ENCODE measurements at regions not wholly inside any gene's neighbourhood (a gene's known extent, or its start where the extent isn't known, plus 50 kb on each side); places are given as distances from the start of the nearest gene placed in this dataset.
A peak's percentile ranks its signal among the peaks of the same experiment; 100 is the strongest.

GRCh38 chr18:70454704-70455322, 166.0 kb downstream of the SOCS6 start:
- Mint-ChIP-seq H3K36me3 (no peaks in the 10 kb centered on the region), H3K9me3 (no peaks in the 10 kb centered on the region), H3K27ac (no peak overlapping the region), H3K4me3 (no peak overlapping the region), H3K4me1 (peaks cover 19% of the 10 kb centered on the region), H3K27me3 (ENCODE audit: insufficient read depth, low read depth) (peaks cover 6% of the 10 kb centered on the region)
- no peaks in the 10 kb centered on the region for H3K36me3 ChIP-seq
- H2AFZ ChIP-seq (replicated peaks), result no peak overlapping the region
- H3K9ac ChIP-seq, result no peak overlapping the region
- H3K79me2 ChIP-seq (ENCODE audit: low read depth), result no peaks in the 10 kb centered on the region
- peak; percentile 71 for DNase-seq (ENCODE audit: low spot score)
- H3K27ac ChIP-seq, result no peak overlapping the region
- TF ChIP-seq EZH2phosphoT487 (IDR thresholded peaks at IDR 0.05), result no peak
- no peak for TF ChIP-seq EZH2 (IDR thresholded peaks at IDR 0.05)
- TF ChIP-seq CTCF (IDR thresholded peaks at IDR 0.05), result peak; percentile 92
- H3K4me3 ChIP-seq, result no peak overlapping the region
- H3K4me1 ChIP-seq, result no peaks in the 10 kb centered on the region
- H3F3A ChIP-seq (ENCODE audit: low read depth), result no peaks in the 10 kb centered on the region
- no peaks in the 10 kb centered on the region for H3K27me3 ChIP-seq
- no peaks in the 10 kb centered on the region for H3K9me3 ChIP-seq (ENCODE audit: low read depth)
- no peak overlapping the region for H3K4me2 ChIP-seq
- no peaks in the 10 kb centered on the region for H4K20me1 ChIP-seq (ENCODE audit: low read depth)

GRCh38 chr18:70453058-70453775, 164.4 kb downstream of the SOCS6 start:
- no peak overlapping the region for H3K27ac ChIP-seq
- no peaks in the 10 kb centered on the region for H3K4me1 ChIP-seq
- H3K27me3 ChIP-seq, result no peaks in the 10 kb centered on the region
- no peak overlapping the region for H3K4me3 ChIP-seq
- Mint-ChIP-seq H3K4me3 (no peak overlapping the region), H3K4me1 (peaks cover 19% of the 10 kb centered on the region), H3K36me3 (no peaks in the 10 kb centered on the region), H3K27ac (peak overlapping the region; percentile 21), H3K27me3 (ENCODE audit: insufficient read depth, low read depth) (peaks cover 6% of the 10 kb centered on the region), H3K9me3 (no peaks in the 10 kb centered on the region)
- H3F3A ChIP-seq (ENCODE audit: low read depth), result no peaks in the 10 kb centered on the region
- H3K79me2 ChIP-seq (ENCODE audit: low read depth), result no peaks in the 10 kb centered on the region
- H2AFZ ChIP-seq (replicated peaks), result peak overlapping the region; percentile 55
- no peaks in the 10 kb centered on the region for H3K36me3 ChIP-seq
- H3K9me3 ChIP-seq (ENCODE audit: low read depth), result no peaks in the 10 kb centered on the region
- DNase-seq (ENCODE audit: low spot score), result no peak
- H3K4me2 ChIP-seq, result no peak overlapping the region
- no peaks in the 10 kb centered on the region for H4K20me1 ChIP-seq (ENCODE audit: low read depth)
- TF ChIP-seq EZH2 (IDR thresholded peaks at IDR 0.05) (no peak), CTCF (IDR thresholded peaks at IDR 0.05) (no peak), EZH2phosphoT487 (IDR thresholded peaks at IDR 0.05) (no peak)
- H3K9ac ChIP-seq, result no peak overlapping the region

- Mint-ChIP-seq H3K4me3 (no peak overlapping the region), H3K4me1 (peaks cover 19% of the 10 kb centered on the region), H3K27me3 (ENCODE audit: insufficient read depth, low read depth) (peaks cover 6% of the 10 kb centered on the region), H3K36me3 (no peaks in the 10 kb centered on the region), H3K9me3 (no peaks in the 10 kb centered on the region), H3K27ac (no peak overlapping the region)
- Histone ChIP-seq H3K4me1 (no peaks in the 10 kb centered on the region), H3F3A (ENCODE audit: low read depth) (no peaks in the 10 kb centered on the region), H3K9me3 (ENCODE audit: low read depth) (no peaks in the 10 kb centered on the region), H2AFZ (replicated peaks) (no peak overlapping the region), H4K20me1 (ENCODE audit: low read depth) (no peaks in the 10 kb centered on the region), H3K79me2 (ENCODE audit: low read depth) (no peaks in the 10 kb centered on the region), H3K4me3 (no peak overlapping the region), H3K27me3 (no peaks in the 10 kb centered on the region), H3K36me3 (no peaks in the 10 kb centered on the region), H3K4me2 (no peak overlapping the region), H3K9ac (no peak overlapping the region), H3K27ac (no peak overlapping the region)
- TF ChIP-seq EZH2phosphoT487 (IDR thresholded peaks at IDR 0.05) (no peak), CTCF (IDR thresholded peaks at IDR 0.05) (no peak), EZH2 (IDR thresholded peaks at IDR 0.05) (no peak)
- peak; percentile 44 for DNase-seq (ENCODE audit: low spot score)
These were observed 163.7 kb downstream of the SOCS6 start for GRCh38 chr18:70452501-70452900.
